ENCODE measurements at regions not wholly inside any gene's neighbourhood (a gene's known extent, or its start where the extent isn't known, plus 50 kb on each side); places are given as distances from the start of the nearest gene placed in this dataset.

GRCh38 chr7:86933295-86933845 is 126.1 kb downstream of the ELAPOR2 start:
- no peak for TF ChIP-seq CTCF (IDR thresholded peaks at IDR 0.05 in 4 of 5, conservative IDR thresholded peaks at IDR 0.05 in 1 of 5)
- no peak for TF ChIP-seq POLR2A (IDR thresholded peaks at IDR 0.05)
